ENCODE measurements at regions not wholly inside any gene's neighbourhood (a gene's known extent, or its start where the extent isn't known, plus 50 kb on each side); places are given as distances from the start of the nearest gene placed in this dataset.
A peak's percentile ranks its signal among the peaks of the same experiment; 100 is the strongest.
"Not testable (repeated sequence)": the region's sequence is repeated elsewhere in the genome, so short reads cannot be mapped to it uniquely, and the experiment has no call there.

DNA sequence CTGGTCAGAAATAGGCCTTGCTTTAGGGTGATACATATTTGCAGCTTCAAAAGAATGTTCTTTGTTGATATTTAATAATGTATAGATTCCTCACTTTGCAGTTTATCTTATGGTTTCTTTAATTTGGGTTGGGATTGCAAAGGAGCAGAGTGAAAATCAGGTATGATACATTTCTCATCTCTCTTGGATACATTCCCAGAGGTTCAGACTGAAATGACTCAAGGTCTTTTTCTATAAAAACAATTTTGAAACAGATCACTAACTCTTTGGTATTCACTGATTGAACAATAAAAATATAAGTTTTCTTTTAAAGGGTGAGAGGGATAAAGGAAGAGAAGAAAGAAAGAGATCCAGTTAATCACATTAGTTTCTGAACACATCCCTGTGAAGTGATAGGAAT is 606.5 kb upstream of the CAMK1G start:
- no peak for DNase-seq

- no peak for DNase-seq
These were observed 605.8 kb upstream of the CAMK1G start for GRCh38 chr1:208977638-208978256.

DNA sequence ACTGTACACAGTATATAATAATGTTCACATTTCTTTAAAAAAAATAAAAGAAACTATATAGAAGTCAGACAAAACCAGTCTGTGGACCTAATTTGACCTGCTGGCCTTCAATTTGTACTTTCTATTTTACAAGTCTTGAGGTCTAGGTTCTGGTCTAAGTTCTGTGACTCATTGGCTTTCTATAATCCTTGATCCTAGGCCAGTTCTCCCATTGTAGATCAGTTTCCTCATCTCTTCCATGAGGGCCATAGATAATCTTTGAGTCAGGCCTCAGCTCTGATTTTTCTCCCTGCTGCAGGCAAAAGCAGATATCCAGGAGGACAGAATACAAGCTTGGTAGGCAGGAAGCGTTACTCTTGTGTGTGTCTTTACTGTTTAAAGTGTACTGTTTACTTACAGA is 603.7 kb upstream of the CAMK1G start:
- DNase-seq = no peak

DNA sequence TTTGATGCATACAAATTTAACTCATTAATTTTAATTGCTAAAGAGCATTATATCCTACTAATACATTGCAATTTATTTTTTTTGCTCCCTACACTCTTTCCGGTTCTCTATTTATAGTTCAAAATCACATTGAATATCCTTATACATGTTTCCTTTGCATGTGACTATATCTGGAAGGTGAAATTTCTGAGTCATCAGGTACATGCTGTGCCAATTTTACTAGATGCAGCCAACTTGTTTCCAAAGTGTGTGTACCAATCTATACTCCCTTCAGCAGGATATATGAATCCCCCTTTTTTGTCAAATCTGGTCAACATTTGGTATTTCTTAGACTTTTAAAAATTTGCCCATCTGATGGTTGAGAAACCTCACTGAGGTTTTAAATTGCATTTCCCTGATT is 602.9 kb upstream of the CAMK1G start:
- DNase-seq = no peak

- no peak for DNase-seq
These were observed 598.3 kb upstream of the CAMK1G start for GRCh38 chr1:208985231-208985630.

- DNase-seq = no peak
These were observed 594.7 kb upstream of the CAMK1G start for GRCh38 chr1:208988811-208989222.

DNA sequence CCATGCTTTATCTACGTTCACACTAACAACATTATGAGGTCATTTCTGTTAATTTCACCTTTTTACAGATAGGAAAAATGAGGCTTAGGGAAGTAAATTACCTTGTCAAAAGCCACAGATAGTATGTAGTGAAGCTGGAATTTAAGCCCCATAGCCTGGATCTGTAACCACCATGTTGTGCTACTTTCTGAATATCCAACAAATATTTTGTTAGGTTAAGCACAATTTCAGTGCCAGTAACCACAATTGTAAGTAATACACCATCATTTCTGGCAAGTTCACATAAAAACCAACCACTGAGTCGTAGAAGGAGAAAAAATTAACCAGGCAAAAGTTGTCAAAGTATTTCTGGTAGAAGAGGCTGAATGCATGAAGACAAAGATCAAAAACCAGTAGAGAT is 593.1 kb upstream of the CAMK1G start:
- DNase-seq = no peak

- not testable (repeated sequence) for DNase-seq
These were observed 586.5 kb upstream of the CAMK1G start for GRCh38 chr1:208997053-208997452.

- DNase-seq = no peak
These were observed 585.7 kb upstream of the CAMK1G start for GRCh38 chr1:208997726-208998312.

GRCh38 chr1:209008586-209008985 is 574.9 kb upstream of the CAMK1G start:
- DNase-seq = no peak

DNA sequence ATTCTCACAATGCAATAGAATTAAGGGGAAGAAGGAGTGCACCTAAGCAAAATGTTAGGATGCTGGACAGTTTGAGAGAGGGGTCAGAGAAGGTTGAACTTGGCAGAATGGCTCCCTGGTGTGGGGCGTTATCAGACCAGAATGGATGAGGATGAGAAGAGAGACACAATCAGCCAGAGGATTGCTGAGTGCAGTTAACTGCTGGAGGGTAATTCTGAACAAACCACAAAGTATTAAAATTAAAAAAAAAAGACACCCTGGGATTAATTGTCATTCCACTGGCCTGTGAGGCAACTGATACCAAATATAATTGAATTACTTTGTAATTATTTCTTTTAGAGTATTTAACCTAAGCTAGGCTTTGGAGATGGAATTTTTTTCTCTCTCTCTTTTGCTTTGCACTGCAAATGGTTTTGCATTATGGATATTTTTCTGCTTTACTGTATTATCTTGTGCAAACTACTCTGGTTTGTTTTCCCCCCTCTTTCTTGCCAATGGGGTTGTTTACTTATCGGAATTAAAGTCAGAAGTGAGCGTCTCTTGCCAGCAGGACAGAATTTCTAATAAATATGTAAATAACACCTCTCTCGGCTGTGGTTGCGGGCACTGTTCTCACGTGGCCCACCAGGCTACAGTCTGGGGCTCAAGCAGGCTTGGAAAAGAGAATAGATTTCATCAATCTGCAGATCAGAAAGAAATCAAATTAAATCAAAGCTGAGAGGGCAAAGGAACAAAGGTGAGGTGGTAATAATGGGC is 572.9 kb upstream of the CAMK1G start:
- DNase-seq = no peak

- peak; percentile 87 for DNase-seq
These were observed 570.9 kb upstream of the CAMK1G start for GRCh38 chr1:209012443-209013196.

GRCh38 chr1:209015092-209015491 is 568.4 kb upstream of the CAMK1G start:
- DNase-seq = no peak

DNA sequence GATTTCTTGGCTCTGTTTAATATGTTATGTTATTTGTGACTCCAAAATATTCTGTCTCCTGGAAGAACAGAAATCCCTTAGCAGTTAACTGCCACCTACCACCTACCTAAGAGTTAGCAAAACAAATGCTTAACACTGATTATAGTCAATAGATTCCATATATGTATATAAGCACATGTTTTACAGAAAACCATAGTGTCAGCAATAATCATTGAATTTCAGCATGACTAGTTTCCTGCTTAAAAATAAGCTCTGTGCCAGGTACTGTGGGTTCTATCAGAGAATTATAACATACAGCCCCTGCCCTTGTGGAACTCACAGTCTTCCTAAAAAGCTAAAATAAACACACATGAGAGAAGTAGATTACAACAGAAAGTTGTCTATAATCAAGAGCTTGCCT is 561.9 kb upstream of the CAMK1G start:
- DNase-seq = no peak

DNA sequence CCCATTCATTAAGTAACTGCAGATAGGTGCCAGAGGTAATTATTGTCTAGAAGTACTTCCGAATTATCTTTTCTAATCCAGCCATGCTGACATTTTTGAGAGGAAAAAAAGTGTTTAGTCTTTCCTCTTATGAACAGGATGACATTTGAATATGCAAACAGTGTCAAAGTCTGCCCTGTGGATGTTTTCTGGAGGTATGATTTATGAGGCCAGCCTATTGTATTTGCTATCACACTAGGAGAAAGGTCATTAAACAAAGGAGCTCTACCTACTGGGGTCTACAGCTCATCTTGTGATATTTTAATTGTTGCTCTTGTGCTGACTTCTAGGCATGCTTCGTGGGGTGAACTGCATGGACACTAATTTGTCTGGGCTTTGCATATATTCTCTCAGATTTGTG is 559.7 kb upstream of the CAMK1G start:
- no peak for DNase-seq

GRCh38 chr1:209029737-209030136 is 553.8 kb upstream of the CAMK1G start:
- no peak for DNase-seq

DNA sequence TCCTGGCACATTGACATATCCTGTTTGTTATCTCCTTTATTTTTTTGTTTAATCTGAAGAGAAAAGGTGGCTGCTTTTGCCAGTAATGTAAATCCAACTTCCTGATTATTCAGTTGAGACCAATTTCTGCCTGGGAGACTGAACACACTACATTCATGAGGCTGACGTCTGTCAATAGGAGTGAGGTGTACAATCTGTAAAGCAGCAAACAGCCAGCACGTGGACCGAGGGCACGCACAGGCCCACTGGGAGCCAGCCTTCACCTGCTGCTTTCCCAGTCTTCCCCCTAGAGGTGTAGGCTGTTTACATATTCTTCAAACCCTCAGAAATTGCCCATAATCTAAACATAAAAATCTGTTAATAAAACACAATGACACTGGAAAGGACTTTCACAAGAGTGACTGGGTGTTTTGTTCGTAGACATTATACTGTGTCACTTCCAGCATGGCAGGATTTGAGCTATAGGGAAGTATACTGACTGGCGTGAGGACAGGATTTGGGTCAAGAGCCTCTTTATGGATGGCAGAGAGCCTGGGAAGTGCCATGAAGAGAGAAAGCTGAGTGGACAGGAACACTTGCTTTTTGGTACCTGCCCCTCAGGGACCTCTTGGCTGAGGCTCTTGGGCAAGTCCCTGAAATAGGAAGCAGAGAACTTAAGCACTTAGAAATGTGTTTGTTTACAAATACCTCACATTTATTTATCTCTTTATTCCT is 552.9 kb upstream of the CAMK1G start:
- DNase-seq = peak; percentile 22

GRCh38 chr1:209037064-209037463 is 546.5 kb upstream of the CAMK1G start:
- DNase-seq = no peak

DNA sequence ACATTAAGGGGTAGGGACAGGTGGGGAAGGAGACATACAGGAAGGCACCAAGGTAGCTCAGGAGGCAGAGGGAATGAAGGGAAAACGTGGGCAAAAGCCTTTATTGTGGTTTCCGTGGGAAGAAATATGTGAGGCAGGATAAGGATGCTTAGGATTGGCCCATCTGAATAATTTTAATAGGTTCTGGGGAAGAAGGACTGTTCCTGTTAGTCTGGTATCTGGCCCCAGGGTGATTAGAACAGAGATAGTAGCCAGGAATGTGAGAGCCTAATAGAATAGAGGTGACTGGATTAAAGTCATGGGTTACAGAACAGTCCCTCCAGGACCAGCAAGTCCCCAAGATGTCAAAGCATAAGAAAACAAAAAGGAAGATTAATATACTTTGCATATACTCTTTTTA is 545.2 kb upstream of the CAMK1G start:
- DNase-seq = no peak

DNA sequence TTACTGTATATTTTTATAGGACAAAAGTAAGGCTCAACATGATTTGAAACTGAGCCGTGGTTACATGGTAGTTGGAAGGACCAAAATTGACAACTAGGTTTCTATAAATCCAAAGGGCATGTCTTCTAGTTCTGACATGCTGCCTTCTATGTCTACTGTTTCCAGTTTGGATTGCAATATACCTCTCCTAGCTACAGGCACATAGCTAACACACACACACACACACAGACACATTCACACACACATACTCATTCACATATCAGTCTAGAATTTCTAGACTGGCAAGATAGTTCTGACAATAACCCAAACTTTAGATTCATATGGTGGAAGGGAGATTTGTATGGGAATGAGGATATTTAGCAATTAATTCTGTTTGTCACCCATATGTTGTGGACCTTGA is 544.8 kb upstream of the CAMK1G start:
- DNase-seq = no peak

DNA sequence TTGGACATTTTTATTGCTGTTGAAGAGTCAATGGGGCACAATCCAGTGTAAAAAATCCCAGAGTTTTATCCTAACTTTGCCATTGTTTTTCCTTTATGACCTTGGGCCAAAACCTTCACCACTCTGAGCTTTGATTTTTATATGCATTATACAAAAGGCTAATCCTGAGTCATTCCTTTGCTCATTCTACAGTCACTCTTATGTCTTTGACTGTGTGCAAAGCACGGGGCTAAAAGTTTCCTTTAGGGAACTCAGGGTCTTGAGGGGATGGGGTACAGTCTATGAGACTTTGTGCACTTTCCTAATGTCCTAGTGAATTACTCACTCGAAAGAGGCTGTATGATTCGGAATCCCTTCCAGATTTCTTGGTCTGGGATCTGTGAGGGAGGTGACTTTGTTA is 543.2 kb upstream of the CAMK1G start:
- DNase-seq = no peak

GRCh38 chr1:209041927-209042326 is 541.6 kb upstream of the CAMK1G start:
- DNase-seq = no peak

- DNase-seq = no peak
These were observed 541.1 kb upstream of the CAMK1G start for GRCh38 chr1:209042413-209042812.

All from NCI-H187 treated with DMSO at 0.1 percent for 48 hours (cell line).